ENCODE measurements at regions not wholly inside any gene's neighbourhood (a gene's known extent, or its start where the extent isn't known, plus 50 kb on each side); places are given as distances from the start of the nearest gene placed in this dataset.

GRCh38 chr1:8090241-8090702, 64.2 kb upstream of the ERRFI1 start:
- ChIA-PET POLR2A (no interaction called here), CTCF (ENCODE audit: low intra/inter-chr PET ratio, low total read pairs) (no interaction called here)
- ATAC-seq (no peak), FAIRE-seq (no peak), DNase-seq (ENCODE audit: low spot score) (no peak)
- intact Hi-C loops (cut with micrococcal nuclease; ENCODE audit: unreplicated experiment), result loop anchor here (10.0 kb wide), 1 partner anchor 45 kb away; no protein-coding TSS in a partner anchor
- Histone ChIP-seq H3K4me2 (ENCODE audit: low read depth, low read length) (no peak overlapping the region), H3K36me3 (replicated peaks in 1 of 2; ENCODE audit: control insufficient read depth in 1 of 2, insufficient read depth in 2 of 2, low read length in 2 of 2) (no peaks in the 10 kb centered on the region), H4K20me1 (ENCODE audit: insufficient read depth, low read length) (no peaks in the 10 kb centered on the region), H3K4me3 (replicated peaks in 1 of 3; ENCODE audit: insufficient read depth in 1 of 3, low read depth in 2 of 3, low read length in 3 of 3) (no peak overlapping the region), H2AFZ (ENCODE audit: low read length) (no peak overlapping the region), H3K9me3 (ENCODE audit: low read length) (no peaks in the 10 kb centered on the region), H3K4me1 (ENCODE audit: insufficient read depth, low read length) (peaks cover 81% of the 10 kb centered on the region), H3K27ac (ENCODE audit: extremely low read length, insufficient read depth, low read length) (no peak overlapping the region), H3K27me3 (ENCODE audit: control insufficient read depth in 1 of 2, insufficient read depth in 2 of 2, low read length in 2 of 2) (no peaks in the 10 kb centered on the region), H3K9ac (ENCODE audit: insufficient read depth, low read depth, low read length) (no peak overlapping the region), H3K79me2 (ENCODE audit: insufficient read depth, low read length) (peaks cover 2% of the 10 kb centered on the region)
- WGBS (ENCODE audit: low lambda C conversion rate), result 94% methylated on average over 2 of the region's 2 CpGs
- no TSS peak for BruUV-seq (replicated peaks)
- in situ Hi-C loops (cut with HindIII; ENCODE audit: extremely low pct_ligation_motif_present, low pct_unique_long_range_greater_than_20kb), result no loop called here
- TF ChIP-seq NBN (conservative IDR thresholded peaks at IDR 0.05), result no peak
- no peak for TF ChIP-seq U2AF2 (IDR thresholded peaks at IDR 0.05; ENCODE audit: low read depth, low read length)
- TF ChIP-seq TBX3 (IDR thresholded peaks at IDR 0.05; ENCODE audit: borderline replicate concordance), result no peak
- no peak for TF ChIP-seq ZBTB46 (CRISPR knock-in tag; IDR thresholded peaks at IDR 0.05; ENCODE audit: borderline replicate concordance)
- TF ChIP-seq PRDM15 (CRISPR knock-in tag; IDR thresholded peaks at IDR 0.05), result no peak
- no peak for TF ChIP-seq NFAT5 (CRISPR knock-in tag; IDR thresholded peaks at IDR 0.05)
- no peak for TF ChIP-seq MEF2D (CRISPR knock-in tag; IDR thresholded peaks at IDR 0.05)
- no peak for TF ChIP-seq AGO2 (optimal IDR thresholded peaks at IDR 0.05; ENCODE audit: low read depth, low read length)
- TF ChIP-seq KAT7 (CRISPR knock-in tag; IDR thresholded peaks at IDR 0.05; ENCODE audit: borderline replicate concordance), result no peak
- no peak for TF ChIP-seq EHMT2 (IDR thresholded peaks at IDR 0.05; ENCODE audit: borderline replicate concordance, low read depth, low read length)
- no peak for TF ChIP-seq MYC (CRISPR knock-in tag; IDR thresholded peaks at IDR 0.05; ENCODE audit: borderline replicate concordance)
- no peak for TF ChIP-seq POLR2AphosphoS5 (IDR thresholded peaks at IDR 0.05; ENCODE audit: low read depth, low read length)
- no peak for TF ChIP-seq ZNF101 (CRISPR knock-in tag; IDR thresholded peaks at IDR 0.05; ENCODE audit: borderline replicate concordance, low read depth)
